GM21367 (cell line): ENCODE measurements at regions not wholly inside any gene's neighbourhood (a gene's known extent, or its start where the extent isn't known, plus 50 kb on each side); places are given as distances from the start of the nearest gene placed in this dataset.

Experiments
- ATAC-seq: cut with Tn5 transposase; IDR thresholded peaks from one replicate; pipeline ENCODE4 v1.9.1; 2021; ENCODE audit not compliant: unreplicated experiment

DNA sequence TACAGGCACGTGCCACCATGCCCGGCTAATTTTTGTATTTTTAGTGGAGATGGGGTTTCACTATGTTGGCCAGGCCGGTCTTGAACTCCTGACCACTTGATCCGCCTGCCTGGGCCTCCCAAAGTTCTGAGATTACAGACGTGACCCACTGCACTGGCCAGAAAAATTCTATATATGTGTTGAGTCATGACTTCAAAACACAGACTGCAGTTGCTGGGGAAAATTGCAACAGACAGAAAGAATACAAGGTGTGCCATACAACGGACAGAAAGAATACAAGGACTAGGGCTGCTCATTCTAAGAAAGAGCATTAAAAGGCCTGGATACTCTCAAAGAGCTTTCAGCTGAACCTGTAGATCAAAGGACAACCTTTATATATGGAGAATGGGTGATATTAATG, 109.6 kb upstream of the ACSL4 start:
- no peak for ATAC-seq

DNA sequence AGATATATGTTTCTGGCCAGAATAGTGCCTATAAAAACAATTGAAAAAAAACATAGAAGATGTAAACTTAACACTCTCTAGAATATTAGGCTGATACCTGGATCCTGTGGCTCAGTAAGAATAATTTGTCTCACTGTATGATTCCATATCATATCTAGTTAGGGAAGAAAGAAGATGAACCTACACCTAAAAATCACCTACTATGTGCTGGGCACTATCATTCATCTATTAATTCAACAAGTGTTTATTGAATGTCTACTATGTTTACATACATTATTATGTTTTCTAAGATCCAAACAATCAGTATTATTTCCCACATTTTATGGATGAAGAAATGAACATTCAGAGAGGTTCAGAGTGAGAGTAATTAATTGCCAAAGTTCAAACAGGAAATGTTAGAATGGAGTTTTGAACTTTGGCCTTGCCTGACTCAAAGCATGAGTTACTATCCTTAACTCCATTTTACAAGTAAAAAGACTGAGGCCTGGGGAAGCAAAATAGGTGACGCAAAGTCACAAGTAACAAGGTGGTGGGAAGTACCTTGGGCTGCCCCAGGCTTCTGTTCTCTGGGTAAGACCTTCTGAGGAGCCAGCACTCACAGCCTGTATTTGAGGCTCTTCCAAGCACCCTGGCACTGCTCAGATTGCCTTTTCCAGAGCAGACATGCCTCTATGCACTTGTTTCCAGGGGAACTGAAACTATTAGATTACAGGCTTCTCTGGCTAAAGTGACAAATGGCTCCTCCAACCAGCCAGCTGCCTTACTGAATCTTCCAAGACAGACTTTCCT, 111.1 kb upstream of the ACSL4 start:
- ATAC-seq = no peak

DNA sequence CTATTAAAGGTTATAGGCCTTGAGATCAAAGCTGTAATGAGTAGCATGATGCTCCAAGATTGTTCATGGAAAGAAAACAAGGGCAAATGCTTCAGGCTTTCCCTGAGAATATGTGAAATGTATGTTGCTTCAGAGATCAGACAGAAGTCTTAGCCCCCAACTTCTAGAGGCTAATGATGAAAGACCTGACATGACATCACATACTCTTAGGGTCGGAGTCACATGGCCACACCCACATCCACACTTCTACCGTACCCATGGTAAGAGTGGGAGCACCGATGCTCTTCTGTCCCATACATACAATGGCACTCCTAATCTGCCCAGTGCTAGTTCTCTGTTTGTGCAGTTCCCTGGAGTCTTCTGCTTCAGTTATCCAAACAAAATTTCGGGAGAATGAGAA, 111.9 kb upstream of the ACSL4 start:
- ATAC-seq = no peak

DNA sequence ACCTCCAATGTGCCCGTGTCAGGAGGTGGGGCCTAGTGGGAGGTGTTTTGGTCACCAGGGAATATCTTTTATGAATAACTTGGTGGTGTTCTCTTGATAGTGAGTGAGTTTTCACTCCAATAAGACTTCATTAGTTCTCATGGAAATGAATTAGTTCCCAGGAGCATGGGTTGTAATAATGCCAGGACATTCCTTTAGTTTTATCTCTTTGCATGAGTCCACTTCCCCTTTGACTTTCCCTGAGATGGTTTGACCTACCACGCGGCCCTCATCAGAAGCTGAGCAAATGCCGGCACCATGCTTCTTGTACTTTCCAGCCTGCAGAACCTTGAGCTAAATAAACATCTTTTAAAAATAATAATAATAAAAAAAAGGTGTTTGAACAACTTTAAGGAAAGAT, 112.9 kb upstream of the ACSL4 start:
- no peak for ATAC-seq

DNA sequence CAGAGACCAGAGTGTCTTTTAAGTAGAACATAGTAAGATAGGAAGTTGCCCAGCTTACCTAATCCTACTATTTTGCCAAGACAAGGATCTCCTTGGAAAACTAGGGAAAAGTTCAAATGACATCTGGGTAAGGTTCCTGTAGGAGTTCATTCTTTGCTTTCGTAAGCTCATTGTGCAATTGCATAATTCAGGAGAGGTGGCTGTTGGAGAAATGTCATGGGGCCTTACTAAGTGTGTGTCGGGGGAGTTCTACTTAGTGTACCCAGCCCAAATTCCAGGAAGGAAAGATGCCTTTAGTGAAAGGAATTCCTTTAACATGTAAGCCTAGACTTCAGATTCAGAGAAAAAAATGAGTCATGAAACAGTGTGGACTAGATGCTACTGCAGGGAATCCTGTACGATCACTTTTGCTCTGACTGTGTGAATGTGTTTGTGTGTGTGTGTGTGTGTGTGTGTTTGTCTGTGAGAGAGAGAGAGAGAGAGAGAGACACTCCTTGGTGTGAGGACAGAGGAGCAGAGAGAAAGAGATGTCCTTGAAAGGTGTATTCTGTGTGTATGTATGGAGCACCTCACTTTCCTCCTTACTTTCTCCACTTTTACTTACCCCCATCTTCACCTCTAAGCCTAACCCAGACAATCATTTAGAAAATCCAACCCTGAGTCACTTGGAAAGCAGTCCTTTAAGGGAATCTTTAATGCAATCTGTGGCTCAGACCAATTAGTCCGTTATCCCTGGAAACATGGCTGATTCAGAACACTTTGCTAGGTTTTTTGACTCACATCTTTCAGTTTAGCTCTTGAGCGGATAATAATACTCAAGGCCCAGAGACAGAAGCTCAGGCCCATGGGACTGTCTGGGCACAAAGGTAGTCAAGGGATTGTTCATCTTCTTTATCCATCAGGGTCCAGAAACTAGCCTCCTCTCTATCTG, 114.5 kb upstream of the ACSL4 start:
- no peak for ATAC-seq

DNA sequence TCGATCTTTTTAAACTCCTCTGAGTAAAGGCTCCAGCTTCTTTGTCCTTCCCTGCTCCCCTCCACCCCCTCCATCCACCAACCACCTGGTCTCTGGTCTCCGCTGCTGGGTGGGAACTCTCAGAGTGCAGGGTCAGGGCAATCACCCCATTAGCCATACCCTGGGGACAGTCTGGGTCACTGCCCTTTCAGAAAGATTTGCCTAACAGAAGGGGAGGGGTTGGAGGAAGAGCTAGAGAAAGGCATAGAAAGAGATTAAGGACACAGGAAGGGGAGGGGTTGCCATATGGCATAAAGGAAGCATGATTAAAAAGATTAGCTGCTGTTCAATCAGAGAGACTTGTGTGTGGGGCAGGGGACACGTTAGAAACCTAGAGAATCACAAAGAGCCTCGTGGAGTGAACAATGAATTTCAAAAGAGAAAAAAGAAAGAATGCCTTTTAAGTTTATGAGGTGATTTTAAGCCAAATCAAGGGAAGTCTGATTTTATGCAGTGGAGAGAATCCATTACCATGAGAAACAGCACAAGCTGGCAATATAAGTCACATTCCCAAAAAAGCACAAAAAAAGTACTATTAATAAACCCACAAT, 115.5 kb upstream of the ACSL4 start:
- peak; percentile 77 for ATAC-seq

DNA sequence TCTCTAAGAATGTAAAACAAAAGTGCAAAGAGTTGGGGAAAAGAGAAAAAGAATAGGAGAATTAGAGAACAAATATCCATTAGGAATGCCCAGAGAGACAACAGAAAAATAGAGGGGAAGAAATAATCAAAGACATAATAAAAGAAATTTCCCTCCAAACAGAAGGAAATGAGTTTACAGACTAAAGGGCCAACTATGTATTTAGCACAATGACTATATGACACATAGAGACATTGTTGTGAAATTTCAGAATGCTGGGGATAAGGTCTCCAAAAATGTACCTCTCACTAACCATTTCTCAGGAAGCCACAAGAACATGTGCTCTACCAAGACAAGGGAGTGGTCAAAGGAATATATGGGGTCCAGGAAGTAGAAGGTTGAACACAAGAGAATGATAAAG, 121.0 kb upstream of the ACSL4 start:
- no peak for ATAC-seq

DNA sequence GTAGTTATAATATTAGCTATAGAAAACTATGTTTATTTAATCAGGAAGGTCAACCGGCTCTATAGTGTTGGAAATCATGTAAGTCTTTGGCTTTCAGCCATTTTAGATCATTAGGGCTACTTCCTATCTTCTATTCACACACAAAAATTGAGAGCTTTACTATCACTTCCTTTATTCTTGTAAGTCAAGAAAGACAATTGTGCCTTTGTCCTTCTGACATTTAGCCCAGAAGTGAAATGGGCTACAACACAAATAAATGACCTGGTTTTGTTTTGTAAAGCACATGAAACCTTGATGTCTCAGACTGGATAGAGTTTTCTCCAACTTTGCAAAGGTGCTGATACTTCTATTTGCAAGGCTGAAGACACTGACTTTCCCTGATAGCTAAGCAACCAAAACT, 122.4 kb upstream of the ACSL4 start:
- ATAC-seq = peak; percentile 40

DNA sequence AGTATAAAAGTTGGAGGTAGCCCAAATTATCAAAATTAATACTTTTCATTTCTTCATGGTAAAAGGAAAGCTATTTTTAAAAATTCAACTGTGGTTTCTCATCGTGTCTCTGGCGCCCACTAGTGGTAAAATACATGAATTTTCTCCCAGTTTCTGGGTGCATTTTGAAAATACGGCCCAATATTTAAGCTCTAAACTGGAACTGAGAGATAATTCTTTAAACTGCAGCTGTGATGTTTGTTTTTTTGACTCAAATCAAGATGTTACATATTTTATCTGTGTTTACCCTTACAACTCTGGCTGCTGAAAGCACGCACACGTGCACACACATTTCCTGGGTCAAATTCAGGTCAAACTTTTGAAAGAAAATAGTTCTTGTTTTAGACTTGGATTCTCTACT, 123.9 kb upstream of the ACSL4 start:
- ATAC-seq = no peak

DNA sequence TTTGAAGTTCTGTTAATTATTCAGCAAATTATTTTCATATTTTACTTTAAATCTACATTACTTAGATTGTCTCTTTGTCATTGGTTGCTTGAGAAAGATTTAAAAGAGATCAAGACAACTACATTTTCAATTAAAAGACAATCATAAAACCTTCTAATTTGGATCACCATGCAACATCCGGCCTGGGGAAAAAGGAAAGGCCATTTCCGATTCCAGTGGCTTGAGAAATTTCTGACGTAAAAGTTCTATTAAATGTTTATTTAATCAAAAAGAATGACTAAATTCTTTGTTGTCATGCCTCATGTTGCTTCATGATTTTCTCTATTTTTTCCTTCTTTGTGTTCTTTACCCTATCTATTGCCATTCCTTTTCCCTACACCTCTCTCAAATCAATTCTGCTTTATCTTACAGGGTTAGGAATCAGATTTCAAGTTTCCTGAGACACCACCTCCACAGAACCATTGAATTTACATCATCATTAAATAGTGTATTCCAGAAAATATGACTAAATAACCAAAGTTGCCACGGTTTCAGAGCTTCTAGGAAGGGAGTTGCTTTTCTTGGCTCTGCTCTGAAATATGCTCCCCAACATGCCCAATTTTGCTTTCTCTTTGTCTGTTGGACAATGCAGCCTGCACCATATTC, 124.6 kb upstream of the ACSL4 start:
- no peak for ATAC-seq

DNA sequence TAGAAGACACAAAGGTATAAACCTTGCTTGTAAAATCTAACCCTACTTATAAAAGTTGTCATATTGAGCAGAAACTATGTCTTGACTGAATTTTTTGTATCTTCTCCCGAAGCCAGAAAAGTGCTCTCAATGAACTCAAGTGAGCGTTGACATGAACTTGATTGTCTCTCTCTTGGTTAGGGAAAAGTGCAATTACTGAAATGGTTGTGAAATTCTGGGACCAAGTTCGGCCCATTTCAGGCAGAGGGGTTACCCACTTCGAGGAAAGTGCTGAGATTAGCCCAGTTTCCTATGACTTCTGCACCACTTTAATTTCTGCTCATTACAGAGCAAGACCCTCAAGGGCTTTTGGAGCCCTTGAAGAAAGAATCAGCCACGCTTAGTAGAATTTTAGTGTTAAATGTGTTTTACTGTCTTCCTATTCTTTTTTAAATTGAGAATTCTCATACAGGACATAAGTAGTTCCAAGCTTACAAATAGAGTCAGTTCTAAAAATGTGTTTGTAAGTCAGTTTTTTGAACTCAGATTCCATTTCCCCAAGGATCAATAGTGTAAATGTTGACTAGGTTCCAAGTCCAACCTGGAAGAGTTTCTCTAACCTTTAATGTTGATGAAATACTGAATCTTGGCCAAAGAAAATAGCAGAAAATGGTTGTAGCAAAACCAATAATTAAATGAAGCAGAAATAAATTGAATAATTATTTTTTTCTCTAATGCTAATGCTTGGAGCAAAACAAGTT, 125.7 kb upstream of the ACSL4 start:
- ATAC-seq = no peak

DNA sequence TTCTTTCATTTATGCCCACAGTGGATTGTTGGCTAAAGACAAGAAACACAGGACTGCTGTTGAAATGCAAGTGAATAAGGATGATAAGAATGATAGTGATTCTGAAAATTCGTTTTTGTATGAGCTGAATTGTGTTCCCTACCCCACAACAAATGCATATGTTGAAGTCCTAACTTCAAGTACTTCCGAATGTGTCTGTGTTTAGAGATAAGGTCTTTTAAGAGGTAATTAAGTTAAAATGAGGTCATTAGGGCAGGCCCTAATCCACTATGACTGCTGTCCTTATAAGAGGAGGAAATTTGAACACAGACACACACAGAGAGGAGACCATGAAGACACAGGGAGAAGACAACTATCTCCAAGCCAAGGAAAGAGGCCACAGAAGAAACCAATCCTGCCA, 126.6 kb upstream of the ACSL4 start:
- no peak for ATAC-seq

DNA sequence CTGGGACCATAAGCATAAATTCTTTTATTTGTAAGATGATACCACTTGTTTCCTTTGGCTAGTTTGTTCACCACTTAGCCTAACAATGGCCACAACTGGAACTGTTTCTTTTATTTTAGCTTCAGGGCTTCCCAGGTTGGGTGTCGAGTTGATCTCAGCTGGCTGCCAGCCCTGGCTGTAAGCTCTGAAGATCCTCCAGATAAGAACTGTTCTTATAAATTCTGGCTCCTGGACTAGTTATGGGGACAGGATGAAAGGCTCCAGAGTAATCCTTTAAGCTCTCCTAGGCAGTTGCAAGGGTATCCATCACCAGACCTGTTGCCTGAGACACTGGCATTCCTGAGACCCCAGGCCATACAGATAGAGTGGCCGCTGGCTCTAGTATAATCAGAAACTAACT, 129.4 kb upstream of the ACSL4 start:
- no peak for ATAC-seq

DNA sequence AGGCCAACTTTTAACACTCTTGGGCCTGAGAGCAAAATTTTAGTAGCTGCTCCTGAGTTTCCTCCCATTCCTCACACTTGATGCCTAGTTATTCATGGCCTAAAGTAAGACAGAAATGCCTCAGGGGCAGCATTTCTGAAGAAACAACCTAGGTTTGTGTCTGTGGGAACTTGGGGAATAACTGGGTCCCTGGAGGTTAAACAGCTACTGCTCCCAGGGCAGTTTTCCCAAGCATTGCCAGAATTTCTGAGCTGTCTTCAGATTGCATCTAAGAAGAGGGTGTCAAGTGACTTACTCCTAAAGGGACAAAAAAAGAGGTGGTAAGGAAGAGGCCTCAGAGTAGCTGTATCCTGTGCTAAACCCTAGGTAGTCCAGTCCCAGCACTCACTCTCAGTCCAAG, 130.8 kb upstream of the ACSL4 start:
- ATAC-seq = no peak

DNA sequence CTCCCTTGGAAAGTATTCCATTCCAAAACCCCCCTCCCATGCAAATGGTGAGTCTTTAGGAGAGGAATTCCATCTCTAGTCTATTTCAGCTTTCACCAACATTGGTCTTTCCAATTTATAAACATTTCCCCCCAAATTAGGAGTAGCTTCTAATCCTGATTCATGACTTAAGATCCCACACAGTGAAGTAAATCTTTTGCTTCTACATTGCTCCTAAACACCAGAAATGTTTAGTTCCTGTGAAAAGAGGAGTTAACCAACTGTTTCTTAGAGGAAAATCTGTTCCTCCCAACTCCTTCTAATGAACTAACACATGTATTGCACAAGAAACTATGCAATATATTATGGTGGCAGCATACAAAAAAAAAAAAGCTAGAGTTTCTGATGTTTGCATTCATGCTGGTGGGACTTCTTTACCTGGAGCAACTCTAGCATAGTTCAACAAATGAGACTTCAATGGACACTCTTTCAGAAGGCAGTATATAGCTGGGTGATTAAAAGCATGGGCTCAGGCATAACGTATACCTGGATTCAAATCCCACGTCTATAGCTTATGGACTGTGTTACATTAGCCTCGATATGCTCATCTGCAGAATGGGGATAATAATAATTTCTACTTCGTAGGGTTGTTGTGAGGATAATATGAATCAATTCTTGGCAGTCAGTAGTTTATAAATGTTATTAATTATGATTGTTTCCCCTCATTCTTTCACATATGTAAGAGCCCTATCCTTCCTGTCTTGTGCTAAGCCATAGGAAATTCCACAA, 131.6 kb upstream of the TMEM164 start:
- ATAC-seq = no peak

DNA sequence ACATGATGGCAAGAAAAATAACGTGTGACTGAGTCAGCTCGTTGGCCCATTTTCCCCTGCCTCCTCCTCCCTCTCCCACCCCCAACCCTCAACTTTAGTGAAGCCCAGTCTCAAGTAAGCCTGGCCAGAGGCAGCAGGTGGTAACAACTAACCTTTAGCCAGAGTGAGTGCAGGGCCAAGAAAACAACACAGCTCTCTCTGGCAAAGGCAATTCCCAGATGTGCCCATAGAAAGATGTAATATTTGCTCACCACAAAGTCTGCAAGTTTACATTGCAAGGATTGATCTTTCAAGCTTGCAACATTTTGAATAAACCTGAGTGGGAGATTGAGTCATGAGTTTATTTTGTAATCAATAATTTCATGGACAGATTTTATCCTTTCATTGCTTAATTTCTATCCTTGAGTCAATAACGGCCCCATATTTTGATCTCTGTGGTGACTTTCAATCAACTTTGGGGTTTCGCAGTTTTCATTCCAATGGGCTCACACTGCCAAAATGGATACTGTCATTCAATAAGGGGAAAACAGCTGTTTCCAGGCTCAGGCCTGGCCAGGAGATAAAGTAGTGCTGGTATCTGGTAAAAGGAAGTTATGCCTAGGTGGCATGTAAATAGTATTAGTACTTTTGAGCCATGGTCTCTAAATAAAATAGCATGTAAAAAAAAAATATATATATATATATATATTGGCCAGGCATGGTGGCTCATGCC, 130.7 kb upstream of the TMEM164 start:
- no peak for ATAC-seq

DNA sequence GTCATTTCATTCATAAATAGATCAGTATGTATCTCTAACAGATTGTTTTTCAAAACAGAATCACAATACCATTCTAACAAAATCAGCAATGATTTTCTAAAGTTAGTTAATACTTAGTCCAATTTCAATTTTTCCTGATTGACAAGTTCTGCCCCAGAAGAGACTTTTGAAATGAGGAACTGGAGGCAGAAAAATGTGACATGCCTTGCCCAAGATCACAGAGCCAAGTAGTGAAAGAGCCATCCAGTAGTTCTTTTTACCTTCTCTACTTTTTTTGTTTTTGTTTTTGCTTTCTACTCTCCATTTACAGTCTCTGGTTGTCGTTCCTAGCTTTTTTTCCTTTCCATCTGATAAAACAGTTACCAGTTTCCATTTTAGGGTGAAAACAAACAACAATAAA, 129.3 kb upstream of the TMEM164 start:
- ATAC-seq = no peak

DNA sequence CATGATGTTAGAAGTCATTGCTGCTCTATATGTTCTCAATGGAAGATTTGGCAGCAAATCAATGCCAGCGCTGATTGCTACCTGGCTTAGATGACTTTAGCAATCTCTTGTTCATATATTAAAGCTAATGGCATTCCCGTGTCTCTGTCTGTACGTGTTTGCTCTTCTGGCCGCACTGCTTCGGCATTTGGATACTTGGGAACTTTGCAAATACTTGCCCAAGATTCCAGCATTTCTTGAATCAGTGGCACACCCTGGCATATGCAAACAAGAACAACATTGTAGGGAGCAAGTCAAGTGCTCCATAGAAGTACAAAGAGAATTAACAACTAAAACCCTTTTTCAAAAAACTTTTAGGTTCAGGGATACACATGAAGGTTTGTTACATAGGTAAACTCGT, 128.9 kb upstream of the TMEM164 start:
- ATAC-seq = no peak

DNA sequence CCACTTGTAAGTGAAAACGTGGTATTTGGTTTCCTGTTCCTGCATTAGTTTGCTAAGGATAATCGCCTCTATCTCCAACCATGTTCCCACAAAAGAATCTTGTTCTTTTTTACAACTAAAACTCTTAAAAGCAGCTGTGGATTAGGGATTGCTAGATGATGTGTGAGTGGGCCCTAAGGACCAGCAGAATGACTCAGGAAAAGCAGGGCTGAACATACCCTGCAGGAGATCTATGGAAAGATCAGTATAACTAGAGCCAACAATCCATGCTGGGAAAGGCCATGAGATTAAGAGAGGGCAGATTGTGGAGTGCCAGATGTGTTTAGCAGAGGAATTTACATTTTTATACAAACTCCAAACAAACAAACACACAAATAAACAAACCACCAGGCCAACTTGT, 128.4 kb upstream of the TMEM164 start:
- ATAC-seq = no peak
